ENCODE measurements at regions not wholly inside any gene's neighbourhood (a gene's known extent, or its start where the extent isn't known, plus 50 kb on each side); places are given as distances from the start of the nearest gene placed in this dataset.

- no peaks in the 10 kb centered on the region for H3K4me1 ChIP-seq (ENCODE audit: control insufficient read depth in 3 of 3, insufficient read depth in 3 of 3, low read length in 3 of 3)
Measured at GRCh38 chr2:17166506-17166905, 351.7 kb downstream of the RAD51AP2 start.

GRCh38 chr2:17164550-17164949 lies 353.7 kb downstream of the RAD51AP2 start:
- Histone ChIP-seq H3K9me3 (ENCODE audit: control insufficient read depth in 3 of 3, low read length in 3 of 3) (no peaks in the 10 kb centered on the region), H3K36me3 (ENCODE audit: control insufficient read depth in 3 of 3, insufficient read depth in 3 of 3, low read length in 3 of 3) (no peaks in the 10 kb centered on the region), H3K4me3 (ENCODE audit: low read length in 3 of 3) (no peak overlapping the region)

More at GRCh38 chr2:17166506-17166905, 351.7 kb downstream of the RAD51AP2 start:
- Histone ChIP-seq H3K9me3 (ENCODE audit: control insufficient read depth in 3 of 3, low read length in 3 of 3) (no peaks in the 10 kb centered on the region), H3K36me3 (ENCODE audit: control insufficient read depth in 3 of 3, insufficient read depth in 3 of 3, low read length in 3 of 3) (no peaks in the 10 kb centered on the region), H3K27me3 (ENCODE audit: control insufficient read depth in 3 of 3, insufficient read depth in 3 of 3, low read length in 3 of 3) (no peaks in the 10 kb centered on the region), H3K27ac (ENCODE audit: low read depth, low read length) (no peak overlapping the region), H3K4me3 (ENCODE audit: low read length in 3 of 3) (no peak overlapping the region), H3K9ac (ENCODE audit: low read depth in 1 of 3, low read length in 3 of 3) (no peak overlapping the region)

GRCh38 chr2:17163638-17164037 lies 354.6 kb downstream of the RAD51AP2 start:
- Histone ChIP-seq H3K27me3 (ENCODE audit: control insufficient read depth in 3 of 3, insufficient read depth in 3 of 3, low read length in 3 of 3) (no peaks in the 10 kb centered on the region), H3K9me3 (ENCODE audit: control insufficient read depth in 3 of 3, low read length in 3 of 3) (no peaks in the 10 kb centered on the region), H3K27ac (ENCODE audit: low read depth, low read length) (no peak overlapping the region)

More at GRCh38 chr2:17164550-17164949, 353.7 kb downstream of the RAD51AP2 start:
- no peak overlapping the region for H3K27ac ChIP-seq (ENCODE audit: low read depth, low read length)
- H3K9ac ChIP-seq (ENCODE audit: low read depth in 1 of 3, low read length in 3 of 3): no peak overlapping the region
- no peaks in the 10 kb centered on the region for H3K4me1 ChIP-seq (ENCODE audit: control insufficient read depth in 3 of 3, insufficient read depth in 3 of 3, low read length in 3 of 3)
- no peaks in the 10 kb centered on the region for H3K27me3 ChIP-seq (ENCODE audit: control insufficient read depth in 3 of 3, insufficient read depth in 3 of 3, low read length in 3 of 3)

GRCh38 chr2:17162713-17163112 lies 355.5 kb downstream of the RAD51AP2 start:
- Histone ChIP-seq H3K36me3 (ENCODE audit: control insufficient read depth in 3 of 3, insufficient read depth in 3 of 3, low read length in 3 of 3) (no peaks in the 10 kb centered on the region), H3K4me1 (ENCODE audit: control insufficient read depth in 3 of 3, insufficient read depth in 3 of 3, low read length in 3 of 3) (no peaks in the 10 kb centered on the region), H3K27me3 (ENCODE audit: control insufficient read depth in 3 of 3, insufficient read depth in 3 of 3, low read length in 3 of 3) (no peaks in the 10 kb centered on the region), H3K27ac (ENCODE audit: low read depth, low read length) (no peak overlapping the region), H3K9me3 (ENCODE audit: control insufficient read depth in 3 of 3, low read length in 3 of 3) (no peaks in the 10 kb centered on the region), H3K4me3 (ENCODE audit: low read length in 3 of 3) (no peak overlapping the region), H3K9ac (ENCODE audit: low read depth in 1 of 3, low read length in 3 of 3) (no peak overlapping the region)

More at GRCh38 chr2:17163638-17164037, 354.6 kb downstream of the RAD51AP2 start:
- Histone ChIP-seq H3K4me1 (ENCODE audit: control insufficient read depth in 3 of 3, insufficient read depth in 3 of 3, low read length in 3 of 3) (no peaks in the 10 kb centered on the region), H3K4me3 (ENCODE audit: low read length in 3 of 3) (no peak overlapping the region), H3K9ac (ENCODE audit: low read depth in 1 of 3, low read length in 3 of 3) (no peak overlapping the region), H3K36me3 (ENCODE audit: control insufficient read depth in 3 of 3, insufficient read depth in 3 of 3, low read length in 3 of 3) (no peaks in the 10 kb centered on the region)

- no peaks in the 10 kb centered on the region for H3K36me3 ChIP-seq (ENCODE audit: control insufficient read depth in 3 of 3, insufficient read depth in 3 of 3, low read length in 3 of 3)
- no peaks in the 10 kb centered on the region for H3K27me3 ChIP-seq (ENCODE audit: control insufficient read depth in 3 of 3, insufficient read depth in 3 of 3, low read length in 3 of 3)
- H3K27ac ChIP-seq (ENCODE audit: low read depth, low read length): no peak overlapping the region
- no peak overlapping the region for H3K4me3 ChIP-seq (ENCODE audit: low read length in 3 of 3)
- no peaks in the 10 kb centered on the region for H3K4me1 ChIP-seq (ENCODE audit: control insufficient read depth in 3 of 3, insufficient read depth in 3 of 3, low read length in 3 of 3)
- no peak overlapping the region for H3K9ac ChIP-seq (ENCODE audit: low read depth in 1 of 3, low read length in 3 of 3)
- H3K9me3 ChIP-seq (ENCODE audit: control insufficient read depth in 3 of 3, low read length in 3 of 3): no peaks in the 10 kb centered on the region
Measured at GRCh38 chr2:17160594-17160993, 357.6 kb downstream of the RAD51AP2 start.

- H3K36me3 ChIP-seq (ENCODE audit: control insufficient read depth in 3 of 3, insufficient read depth in 3 of 3, low read length in 3 of 3): no peaks in the 10 kb centered on the region
- H3K9ac ChIP-seq (ENCODE audit: low read depth in 1 of 3, low read length in 3 of 3): no peak overlapping the region
- H3K27ac ChIP-seq (ENCODE audit: low read depth, low read length): no peak overlapping the region
- no peak overlapping the region for H3K4me3 ChIP-seq (ENCODE audit: low read length in 3 of 3)
- H3K4me1 ChIP-seq (ENCODE audit: control insufficient read depth in 3 of 3, insufficient read depth in 3 of 3, low read length in 3 of 3): no peaks in the 10 kb centered on the region
- no peaks in the 10 kb centered on the region for H3K27me3 ChIP-seq (ENCODE audit: control insufficient read depth in 3 of 3, insufficient read depth in 3 of 3, low read length in 3 of 3)
- H3K9me3 ChIP-seq (ENCODE audit: control insufficient read depth in 3 of 3, low read length in 3 of 3): no peaks in the 10 kb centered on the region
Measured at GRCh38 chr2:17156086-17156485, 362.2 kb downstream of the RAD51AP2 start.

- H3K4me1 ChIP-seq (ENCODE audit: control insufficient read depth in 3 of 3, insufficient read depth in 3 of 3, low read length in 3 of 3): no peaks in the 10 kb centered on the region
- no peaks in the 10 kb centered on the region for H3K27me3 ChIP-seq (ENCODE audit: control insufficient read depth in 3 of 3, insufficient read depth in 3 of 3, low read length in 3 of 3)
- H3K4me3 ChIP-seq (ENCODE audit: low read length in 3 of 3): no peak overlapping the region
- H3K27ac ChIP-seq (ENCODE audit: low read depth, low read length): no peak overlapping the region
- no peak overlapping the region for H3K9ac ChIP-seq (ENCODE audit: low read depth in 1 of 3, low read length in 3 of 3)
- no peaks in the 10 kb centered on the region for H3K9me3 ChIP-seq (ENCODE audit: control insufficient read depth in 3 of 3, low read length in 3 of 3)
- H3K36me3 ChIP-seq (ENCODE audit: control insufficient read depth in 3 of 3, insufficient read depth in 3 of 3, low read length in 3 of 3): no peaks in the 10 kb centered on the region
Measured at GRCh38 chr2:17149945-17150344, 368.3 kb downstream of the RAD51AP2 start.

- Histone ChIP-seq H3K27me3 (ENCODE audit: control insufficient read depth in 3 of 3, insufficient read depth in 3 of 3, low read length in 3 of 3) (no peaks in the 10 kb centered on the region), H3K9me3 (ENCODE audit: control insufficient read depth in 3 of 3, low read length in 3 of 3) (no peaks in the 10 kb centered on the region), H3K36me3 (ENCODE audit: control insufficient read depth in 3 of 3, insufficient read depth in 3 of 3, low read length in 3 of 3) (no peaks in the 10 kb centered on the region)
Measured at GRCh38 chr2:17148407-17149145, 369.7 kb downstream of the RAD51AP2 start.

GRCh38 chr2:17146358-17146757 lies 371.9 kb downstream of the RAD51AP2 start:
- Histone ChIP-seq H3K36me3 (ENCODE audit: control insufficient read depth in 3 of 3, insufficient read depth in 3 of 3, low read length in 3 of 3) (no peaks in the 10 kb centered on the region), H3K27me3 (ENCODE audit: control insufficient read depth in 3 of 3, insufficient read depth in 3 of 3, low read length in 3 of 3) (no peaks in the 10 kb centered on the region)

More at GRCh38 chr2:17148407-17149145, 369.7 kb downstream of the RAD51AP2 start:
- no peak overlapping the region for H3K27ac ChIP-seq (ENCODE audit: low read depth, low read length)
- H3K4me3 ChIP-seq (ENCODE audit: low read length in 3 of 3): no peak overlapping the region
- H3K4me1 ChIP-seq (ENCODE audit: control insufficient read depth in 3 of 3, insufficient read depth in 3 of 3, low read length in 3 of 3): no peaks in the 10 kb centered on the region
- no peak overlapping the region for H3K9ac ChIP-seq (ENCODE audit: low read depth in 1 of 3, low read length in 3 of 3)

GRCh38 chr2:17136877-17137276 lies 381.4 kb downstream of the RAD51AP2 start:
- Histone ChIP-seq H3K4me3 (ENCODE audit: low read length in 3 of 3) (no peak overlapping the region), H3K27ac (ENCODE audit: low read depth, low read length) (no peak overlapping the region), H3K9me3 (ENCODE audit: control insufficient read depth in 3 of 3, low read length in 3 of 3) (no peaks in the 10 kb centered on the region), H3K9ac (ENCODE audit: low read depth in 1 of 3, low read length in 3 of 3) (no peak overlapping the region), H3K4me1 (ENCODE audit: control insufficient read depth in 3 of 3, insufficient read depth in 3 of 3, low read length in 3 of 3) (no peaks in the 10 kb centered on the region), H3K36me3 (ENCODE audit: control insufficient read depth in 3 of 3, insufficient read depth in 3 of 3, low read length in 3 of 3) (no peaks in the 10 kb centered on the region), H3K27me3 (ENCODE audit: control insufficient read depth in 3 of 3, insufficient read depth in 3 of 3, low read length in 3 of 3) (no peaks in the 10 kb centered on the region)

More at GRCh38 chr2:17146358-17146757, 371.9 kb downstream of the RAD51AP2 start:
- Histone ChIP-seq H3K9ac (ENCODE audit: low read depth in 1 of 3, low read length in 3 of 3) (no peak overlapping the region), H3K4me1 (ENCODE audit: control insufficient read depth in 3 of 3, insufficient read depth in 3 of 3, low read length in 3 of 3) (no peaks in the 10 kb centered on the region), H3K9me3 (ENCODE audit: control insufficient read depth in 3 of 3, low read length in 3 of 3) (no peaks in the 10 kb centered on the region), H3K27ac (ENCODE audit: low read depth, low read length) (no peak overlapping the region), H3K4me3 (ENCODE audit: low read length in 3 of 3) (no peak overlapping the region)

Measured in skeletal muscle tissue (tissue), 3 donors.